Activated CD4-positive, alpha-beta T cell treated with anti-CD3 and anti-CD28 coated beads for 48 hours (primary cell): ENCODE measurements at regions not wholly inside any gene's neighbourhood (a gene's known extent, or its start where the extent isn't known, plus 50 kb on each side); places are given as distances from the start of the nearest gene placed in this dataset.
A peak's percentile ranks its signal among the peaks of the same experiment; 100 is the strongest.
"Not testable (repeated sequence)": the region's sequence is repeated elsewhere in the genome, so short reads cannot be mapped to it uniquely, and the experiment has no call there.

Experiments used
- DNase-seq: peaks from one replicate; pipeline ENCODE4 v3.0.0-alpha.2; 2020

DNA sequence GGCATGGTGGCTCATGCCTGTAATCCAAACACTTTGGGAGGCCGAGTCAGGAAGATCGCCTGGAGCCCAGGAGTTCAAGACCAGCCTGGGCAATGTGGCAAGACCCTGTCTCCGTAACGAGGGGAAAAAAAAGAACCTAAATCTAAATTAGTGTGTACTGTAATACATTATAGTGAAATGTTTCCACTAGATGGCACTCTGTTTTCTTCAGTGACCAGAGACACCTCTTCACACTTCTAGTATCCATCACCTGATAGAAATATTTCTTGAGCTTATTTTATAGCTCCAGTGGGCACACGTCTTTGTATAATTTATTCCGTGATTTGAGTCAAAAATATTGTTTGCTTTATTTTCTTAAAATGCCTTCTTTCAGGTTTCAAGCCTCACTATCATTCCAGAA is 600.9 kb upstream of the DIPK2B start:
- DNase-seq: no peak

DNA sequence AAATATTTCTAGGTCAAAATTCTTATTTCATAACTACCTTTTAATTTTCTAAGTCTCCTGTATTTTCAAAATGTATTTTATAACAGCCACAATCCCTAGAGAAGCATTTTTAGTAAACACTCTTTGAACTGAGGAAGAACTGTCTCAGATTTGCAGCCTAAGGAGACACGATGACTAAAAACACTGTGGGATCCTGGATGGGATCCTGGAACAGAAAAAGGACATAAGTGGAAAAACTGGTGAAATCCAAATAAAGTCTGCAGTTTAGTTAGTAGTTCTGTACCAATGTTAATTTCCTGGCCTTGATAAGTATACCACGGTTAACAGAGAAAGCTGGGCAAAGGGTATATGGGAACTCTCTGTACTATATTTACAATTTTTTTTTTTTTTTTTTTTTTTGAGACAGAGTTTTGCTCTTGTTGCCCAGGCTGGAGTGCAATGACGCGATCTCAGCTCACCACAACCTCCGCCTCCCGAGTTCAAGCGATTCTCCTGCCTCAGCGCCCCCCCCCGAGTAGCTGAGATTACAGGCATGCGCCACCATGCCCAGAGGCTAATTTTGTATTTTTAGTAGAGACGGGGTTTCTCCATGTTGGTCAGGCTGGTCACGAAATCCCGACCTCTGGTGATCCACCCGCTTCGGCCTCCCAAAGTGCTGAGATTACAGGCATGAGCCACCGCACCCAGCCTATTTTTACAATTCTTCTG is 600.2 kb upstream of the DIPK2B start:
- not testable (repeated sequence) for DNase-seq

DNA sequence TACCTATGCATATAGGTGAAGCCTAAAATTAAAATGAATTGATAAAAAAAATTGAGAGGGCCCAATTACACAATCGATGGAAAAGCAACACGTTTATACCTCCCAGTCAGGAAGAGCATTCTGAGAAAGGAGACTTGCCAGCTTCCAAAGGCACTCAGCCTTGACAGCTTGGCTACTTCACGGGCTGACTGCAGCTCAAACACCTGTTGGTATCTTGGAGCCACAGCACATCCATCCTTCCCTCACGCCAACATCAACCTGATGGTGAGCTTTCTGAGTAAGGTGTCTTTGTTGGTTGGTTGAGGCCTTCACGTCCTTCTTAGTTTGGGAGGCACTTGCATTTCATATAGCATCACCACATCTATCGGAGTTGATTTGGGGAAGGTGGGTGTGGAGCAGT is 598.9 kb upstream of the DIPK2B start:
- DNase-seq: no peak

DNA sequence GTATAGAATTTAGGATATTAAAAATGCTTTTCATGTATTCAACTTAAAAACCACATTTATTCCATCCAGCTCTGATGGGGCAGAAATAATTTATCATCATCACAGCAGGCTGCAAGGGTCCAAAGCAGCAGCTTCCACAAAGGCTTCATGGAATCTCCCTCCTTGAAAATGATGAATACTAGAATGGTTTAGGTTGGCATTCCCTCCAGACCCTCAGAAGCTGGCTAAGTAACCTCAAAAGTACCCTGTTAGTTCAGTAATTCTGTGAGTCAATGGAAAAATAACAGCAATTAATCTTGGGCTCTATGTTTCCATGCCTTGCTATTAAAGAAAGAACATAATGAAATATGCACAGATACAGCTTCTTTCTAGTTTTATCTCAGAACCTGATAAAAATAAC is 594.9 kb upstream of the DIPK2B start:
- no peak for DNase-seq

DNA sequence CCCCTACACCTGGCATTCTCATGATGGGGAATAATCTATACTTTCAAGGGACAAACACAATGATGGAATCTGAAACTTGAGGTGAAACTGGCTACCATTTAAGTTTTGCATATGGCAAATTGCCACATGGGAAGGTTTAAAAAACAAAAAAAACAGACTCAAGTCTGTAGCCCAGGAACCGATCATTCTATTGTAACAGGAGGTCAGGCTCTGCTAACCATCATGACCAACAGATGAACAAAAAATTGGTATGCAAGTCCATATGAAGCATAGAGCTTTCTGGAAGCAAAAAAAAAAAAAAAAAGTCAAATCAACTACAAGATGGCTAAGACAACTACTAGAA is 594.3 kb upstream of the DIPK2B start:
- no peak for DNase-seq

DNA sequence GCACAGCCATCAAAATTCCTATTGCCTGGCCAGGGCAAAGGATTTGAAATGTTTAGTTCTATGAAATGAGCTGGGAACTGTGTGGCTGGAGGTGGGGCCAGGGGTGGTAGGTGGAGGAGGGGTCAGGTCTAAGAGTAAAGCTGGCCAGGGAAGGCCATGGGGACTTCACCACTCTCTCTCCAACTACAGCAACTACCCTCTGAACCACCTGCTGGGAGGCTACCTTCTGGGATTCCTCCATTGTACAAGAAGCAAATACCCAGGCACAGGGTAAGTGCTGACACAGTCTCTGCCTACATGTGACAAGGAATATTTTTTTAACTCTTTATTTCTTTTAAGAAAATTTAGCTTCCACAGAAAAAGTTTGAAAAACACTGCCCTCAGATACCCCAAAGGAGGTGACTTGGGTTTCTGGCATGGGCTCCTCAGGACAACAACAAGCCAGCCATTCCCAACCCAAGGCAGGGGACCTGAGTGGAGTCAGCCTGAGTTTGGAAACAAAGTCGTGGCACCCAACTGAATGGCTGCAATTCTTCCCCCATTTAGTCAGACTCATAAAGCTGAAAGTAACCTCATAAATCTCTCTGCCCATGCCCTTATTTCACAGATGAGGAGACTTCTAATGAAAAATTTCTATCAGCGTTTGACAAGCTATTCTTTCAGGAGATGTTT is 593.8 kb upstream of the DIPK2B start:
- no peak for DNase-seq

DNA sequence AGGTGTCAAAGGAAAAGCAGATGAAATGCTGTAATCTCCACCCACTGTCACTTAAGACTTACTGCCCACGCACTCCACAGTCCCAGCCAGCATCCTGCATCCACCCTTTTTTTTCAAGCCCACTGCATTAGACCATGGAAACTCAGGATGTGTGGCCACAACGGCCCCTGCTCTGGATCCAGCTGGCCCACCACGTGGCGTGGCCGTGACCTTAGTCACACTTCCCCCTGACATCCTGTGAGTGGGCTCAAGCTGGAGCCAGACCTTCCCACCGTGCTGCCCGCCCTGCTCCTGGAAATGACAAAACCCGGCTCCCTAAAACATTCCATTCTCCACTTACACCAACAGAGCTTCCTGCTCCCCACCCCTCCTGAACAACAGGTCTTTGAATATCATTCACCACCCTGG is 588.3 kb upstream of the DIPK2B start:
- no peak for DNase-seq

DNA sequence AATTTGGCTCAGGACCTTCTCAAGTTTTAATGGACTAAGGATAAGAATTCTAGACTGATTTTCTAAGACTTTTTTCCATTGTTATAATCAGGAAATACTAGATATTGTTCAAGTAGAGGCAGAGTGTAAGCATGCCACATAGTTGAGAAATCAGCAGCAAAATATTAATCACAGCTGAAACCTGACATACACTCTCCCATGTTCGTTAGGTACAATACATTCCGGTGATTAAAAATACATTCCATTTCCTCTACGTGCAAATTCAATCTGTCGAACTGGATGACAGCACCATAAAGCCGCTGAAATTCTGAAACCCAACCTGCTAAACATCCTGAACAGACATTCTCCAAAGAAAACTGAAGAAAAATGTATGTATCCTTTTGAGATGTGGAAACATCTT is 587.6 kb upstream of the DIPK2B start:
- DNase-seq: no peak

DNA sequence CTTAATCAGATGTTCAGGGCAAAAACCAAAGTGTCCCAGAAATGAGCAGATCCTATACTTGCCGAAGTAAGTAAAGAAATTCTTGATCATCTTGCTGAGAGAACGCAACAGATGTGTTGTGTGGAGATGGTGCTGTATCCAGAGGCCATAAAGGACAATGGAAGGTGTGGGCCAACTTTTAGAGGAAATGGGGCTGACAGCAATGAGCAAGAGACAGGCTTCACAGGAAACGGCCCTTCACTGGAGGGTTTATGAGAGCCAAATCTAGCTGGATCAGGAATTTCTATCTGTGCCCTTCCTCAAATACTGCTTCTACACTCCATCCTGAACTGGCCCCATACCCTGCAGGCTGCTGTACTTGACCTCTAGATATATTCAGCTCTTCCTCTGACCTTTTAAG is 583.9 kb upstream of the DIPK2B start:
- no peak for DNase-seq

DNA sequence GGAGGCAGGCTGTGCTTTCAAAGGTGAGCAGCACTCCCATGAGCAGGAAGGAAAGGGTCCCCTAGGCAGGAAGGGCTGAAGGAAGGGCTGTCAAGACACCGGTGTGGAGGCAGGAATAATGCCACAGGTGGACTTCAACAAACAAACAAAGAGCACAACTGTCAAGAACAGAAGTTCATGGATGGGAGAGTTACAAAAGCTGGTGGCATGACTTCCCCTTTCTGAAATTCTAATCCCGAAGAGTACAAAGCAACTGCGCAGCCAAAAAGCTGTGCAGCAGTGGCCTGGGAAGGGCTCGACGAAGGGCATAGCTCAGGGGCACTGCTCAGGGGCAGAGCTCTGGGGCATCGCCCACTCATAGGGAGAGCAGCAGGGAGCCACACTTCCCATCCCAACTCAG is 582.3 kb upstream of the DIPK2B start:
- DNase-seq: no peak

DNA sequence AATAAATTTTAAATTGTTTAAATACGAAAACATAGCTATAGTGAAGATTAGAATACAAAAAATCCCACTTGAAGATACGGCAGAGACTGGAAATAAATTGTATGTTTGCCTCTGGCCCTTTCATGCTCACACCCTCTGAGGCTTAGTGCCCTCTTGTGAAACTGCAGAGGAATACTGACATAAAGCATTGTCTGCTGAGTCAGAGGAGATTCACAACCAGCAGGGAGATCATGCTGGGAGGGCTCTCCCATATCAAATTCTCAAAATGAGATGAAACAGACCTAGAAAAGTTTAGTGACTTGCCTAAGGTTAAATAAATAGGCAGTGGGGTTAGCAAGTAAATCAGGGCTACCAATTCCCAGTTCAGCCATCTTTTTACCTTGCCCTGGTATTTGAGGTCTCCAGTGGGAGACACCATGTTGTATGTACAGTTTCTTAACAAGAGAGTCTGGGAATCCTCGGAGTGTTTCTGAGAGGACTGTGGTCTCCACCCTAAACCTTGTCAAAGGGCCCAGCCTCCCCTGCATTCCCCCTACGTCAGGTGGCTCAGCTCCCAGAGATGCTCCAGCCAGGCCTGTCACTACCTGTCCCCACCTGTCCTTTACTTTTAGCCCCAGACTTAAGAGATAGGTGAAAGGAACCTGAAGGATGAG is 581.4 kb upstream of the DIPK2B start:
- no peak for DNase-seq

DNA sequence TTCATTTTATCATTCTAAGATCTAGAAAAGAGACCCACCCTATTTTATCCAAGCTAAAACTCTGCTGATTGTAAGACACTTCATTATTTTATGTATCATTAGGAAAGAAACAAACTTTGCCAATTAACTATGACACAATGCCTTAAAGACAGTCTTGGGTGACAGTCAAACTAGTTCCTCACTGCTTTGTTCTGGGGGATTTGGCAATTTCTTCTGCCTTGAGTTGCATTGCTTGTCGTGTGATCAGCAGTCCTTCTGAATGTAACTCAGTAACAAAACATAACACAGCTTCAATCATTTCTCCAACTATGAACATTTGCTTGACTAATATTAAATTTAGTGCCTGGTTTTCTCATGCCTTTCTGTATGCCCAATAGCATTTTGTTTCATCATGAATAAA is 577.9 kb upstream of the DIPK2B start:
- no peak for DNase-seq

DNA sequence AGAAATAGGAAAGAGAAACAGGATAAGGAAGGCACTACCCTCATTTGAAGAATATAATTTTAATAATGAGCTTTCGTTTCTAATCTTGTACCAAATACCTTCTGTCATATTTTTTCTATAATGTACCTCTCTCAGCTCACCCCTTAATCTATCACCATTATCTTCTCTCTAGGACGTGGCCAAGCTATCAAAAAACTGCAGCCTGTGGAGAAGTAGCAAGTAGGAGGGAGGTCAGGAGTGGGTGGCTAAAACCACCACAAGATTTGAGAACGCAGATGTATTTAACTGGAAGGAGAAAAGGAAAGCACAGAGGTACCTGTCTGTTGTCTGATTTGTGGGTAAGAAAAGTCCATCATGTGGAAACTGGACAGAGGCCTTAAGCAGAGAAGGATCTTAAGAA is 576.7 kb upstream of the DIPK2B start:
- DNase-seq: no peak

DNA sequence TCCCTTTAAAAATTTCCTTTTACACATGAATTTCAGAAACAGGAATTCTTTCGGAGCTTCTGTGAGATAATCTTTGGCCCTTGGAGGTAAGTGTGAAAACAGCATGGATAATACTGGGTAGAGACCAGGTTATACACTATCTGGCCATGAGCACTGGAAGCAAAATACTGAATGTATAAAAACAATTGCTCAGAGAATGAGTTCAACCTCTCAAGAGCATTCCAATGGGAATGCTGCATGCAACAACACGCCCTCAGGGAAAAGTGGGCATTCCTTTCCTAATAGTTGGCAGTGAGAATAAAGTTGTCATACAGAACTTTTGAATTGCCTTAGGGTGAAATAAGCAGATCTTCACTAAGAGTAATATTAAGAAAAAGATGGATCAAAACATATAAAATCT is 574.8 kb upstream of the DIPK2B start:
- no peak for DNase-seq

DNA sequence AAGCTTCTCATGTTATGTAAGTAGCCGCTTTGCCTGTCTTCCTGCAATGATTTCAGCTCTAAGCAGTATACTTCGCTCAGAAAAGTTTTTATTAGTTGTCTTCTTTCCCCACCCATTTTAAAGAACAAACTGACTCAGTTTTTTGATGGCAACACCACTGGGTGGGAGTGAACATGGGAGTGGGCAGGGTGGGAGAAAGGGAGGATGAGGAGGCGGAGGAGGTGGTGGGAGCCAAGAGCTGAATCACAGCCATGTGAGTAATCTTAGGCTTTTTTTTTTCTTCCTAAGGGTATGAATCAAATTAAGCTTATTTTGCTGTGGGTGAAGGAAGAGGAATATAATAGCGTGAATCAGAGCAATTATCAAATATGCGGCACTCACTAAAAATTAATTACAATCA is 574.3 kb upstream of the DIPK2B start:
- no peak for DNase-seq

DNA sequence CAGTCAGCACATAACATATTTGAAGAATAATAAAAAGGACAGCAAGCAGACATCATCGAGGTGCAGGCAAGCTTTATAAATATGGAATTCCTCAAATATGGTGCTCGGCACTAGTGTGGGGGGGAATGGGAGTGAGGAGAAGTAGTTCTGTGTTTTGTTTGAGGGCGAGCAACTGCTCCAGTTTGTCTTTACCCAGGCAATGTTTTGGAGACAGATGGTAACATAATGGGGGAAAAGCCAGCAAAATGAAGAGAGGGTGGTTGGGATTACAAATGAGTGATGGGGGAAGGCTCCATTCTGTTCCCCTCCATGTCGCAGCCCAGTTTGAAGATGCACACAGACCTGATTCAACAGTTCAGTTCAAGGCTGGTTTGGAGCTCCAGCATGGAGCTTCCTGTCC is 572.9 kb upstream of the DIPK2B start:
- DNase-seq: no peak

DNA sequence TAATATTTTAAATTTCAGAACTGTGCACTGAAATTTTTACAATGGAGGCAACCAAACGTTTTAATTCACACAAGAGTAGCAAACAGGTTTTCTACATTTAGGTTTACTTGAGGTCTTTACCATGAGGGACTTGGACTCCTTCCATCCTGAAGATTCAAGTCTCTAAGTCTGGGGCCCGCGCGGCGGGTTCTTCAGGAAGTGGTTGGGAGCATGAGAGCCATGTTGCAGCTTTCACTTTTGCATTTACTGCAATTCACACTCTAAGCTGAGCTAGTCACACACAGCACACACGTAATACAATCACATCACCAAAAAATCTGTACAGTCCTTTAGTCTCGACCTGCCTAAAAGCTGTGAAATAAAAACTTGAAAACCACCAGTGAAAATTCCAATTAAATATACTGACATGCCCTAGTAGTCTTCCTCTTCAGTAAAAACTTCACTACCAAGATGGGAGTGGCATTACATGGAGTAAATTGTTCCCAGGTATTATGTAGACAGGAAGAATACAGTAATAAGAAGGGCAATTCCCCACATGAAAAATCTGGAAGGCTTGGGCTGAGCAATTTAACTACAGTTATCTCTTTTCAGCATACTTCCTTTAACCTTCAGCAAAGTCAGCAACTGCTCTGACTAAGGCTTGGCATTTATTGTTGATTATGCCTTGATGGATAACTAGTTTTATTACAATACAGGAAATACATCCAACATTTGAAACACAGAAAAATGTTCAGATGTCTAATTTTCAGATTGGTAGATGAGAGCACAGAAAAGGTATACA is 571.1 kb upstream of the DIPK2B start:
- DNase-seq: peak; percentile 69

DNA sequence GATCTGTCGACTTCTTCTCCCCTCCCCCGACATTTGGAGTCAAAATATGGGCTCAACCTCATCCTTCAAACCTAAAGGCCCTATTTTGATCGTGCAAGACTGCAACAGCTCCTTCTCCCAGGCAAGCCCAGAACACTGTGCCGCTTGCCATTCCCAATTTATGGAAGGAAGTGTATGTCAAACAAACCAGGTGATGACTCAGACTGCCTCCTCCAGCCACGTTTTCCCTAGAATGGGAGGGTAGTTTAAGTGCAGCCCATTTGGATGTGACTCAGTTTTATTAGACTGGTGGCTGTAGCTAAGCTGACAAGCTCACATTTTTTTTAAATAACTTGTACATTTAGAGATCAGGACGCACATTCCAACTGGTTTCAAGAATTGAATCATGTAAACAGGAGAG is 570.4 kb upstream of the DIPK2B start:
- DNase-seq: no peak

DNA sequence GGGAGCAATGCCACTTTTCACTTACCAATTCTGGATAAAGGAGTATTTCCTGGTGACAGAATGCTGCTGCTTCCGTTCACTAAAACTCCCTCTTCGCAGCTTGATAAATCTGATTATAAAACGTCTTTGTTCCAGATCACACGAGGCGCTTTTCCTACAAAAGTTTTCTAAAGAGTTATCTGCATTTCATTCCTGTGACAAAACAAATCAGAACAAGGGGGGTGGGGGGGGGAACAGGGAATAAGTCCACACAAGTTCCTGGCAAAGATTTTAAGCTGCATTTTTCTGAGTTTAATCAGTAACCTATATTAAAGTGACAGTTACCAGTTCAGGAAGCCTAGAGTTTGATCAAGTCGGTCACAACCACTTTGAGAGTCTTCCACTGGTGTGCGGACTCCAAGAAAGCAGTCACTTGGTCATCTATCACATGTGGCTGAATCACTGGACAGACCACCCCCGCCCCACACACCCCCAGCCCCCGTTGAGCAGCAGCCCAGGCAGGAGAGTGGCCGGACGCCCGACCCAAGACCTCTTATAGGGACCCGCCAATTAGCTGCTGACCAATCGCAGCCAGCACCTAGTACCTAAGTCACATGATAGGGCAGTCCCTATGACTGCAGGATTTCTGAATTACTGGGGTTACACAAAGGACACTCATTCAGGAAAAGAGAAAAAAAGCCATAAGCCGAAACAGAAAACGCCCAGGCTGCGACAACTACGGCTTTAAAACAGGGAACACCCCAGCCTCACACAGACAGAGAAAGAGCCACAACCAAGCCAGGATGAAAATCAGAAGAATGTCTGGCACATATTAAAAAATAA is 569.3 kb upstream of the DIPK2B start:
- peak; percentile 55 for DNase-seq

DNA sequence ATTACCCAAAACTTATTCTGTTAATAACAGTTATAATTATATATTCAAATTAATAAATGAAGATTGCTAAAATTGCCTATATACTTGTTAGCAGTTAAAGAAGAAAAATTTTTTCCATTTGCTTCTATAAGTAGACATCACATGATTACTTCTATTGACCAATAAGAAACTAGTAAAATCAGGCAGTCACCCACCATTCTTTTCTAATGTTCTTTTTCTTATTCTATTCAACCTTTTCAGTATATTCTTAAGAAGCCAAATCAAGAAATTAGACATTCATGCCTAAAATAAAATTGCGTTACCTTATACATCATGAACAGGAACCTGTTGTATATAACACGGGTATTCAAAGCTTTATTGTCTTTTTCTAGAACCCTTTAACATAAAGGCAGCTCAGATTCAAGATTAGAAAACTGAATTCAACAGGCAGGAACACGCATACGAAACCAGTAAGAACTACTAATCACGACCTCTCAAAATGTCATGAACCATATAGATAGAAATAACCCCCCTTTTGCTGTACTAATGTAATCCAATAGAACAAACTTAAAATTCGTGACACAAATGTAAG is 568.1 kb upstream of the DIPK2B start:
- no peak for DNase-seq

DNA sequence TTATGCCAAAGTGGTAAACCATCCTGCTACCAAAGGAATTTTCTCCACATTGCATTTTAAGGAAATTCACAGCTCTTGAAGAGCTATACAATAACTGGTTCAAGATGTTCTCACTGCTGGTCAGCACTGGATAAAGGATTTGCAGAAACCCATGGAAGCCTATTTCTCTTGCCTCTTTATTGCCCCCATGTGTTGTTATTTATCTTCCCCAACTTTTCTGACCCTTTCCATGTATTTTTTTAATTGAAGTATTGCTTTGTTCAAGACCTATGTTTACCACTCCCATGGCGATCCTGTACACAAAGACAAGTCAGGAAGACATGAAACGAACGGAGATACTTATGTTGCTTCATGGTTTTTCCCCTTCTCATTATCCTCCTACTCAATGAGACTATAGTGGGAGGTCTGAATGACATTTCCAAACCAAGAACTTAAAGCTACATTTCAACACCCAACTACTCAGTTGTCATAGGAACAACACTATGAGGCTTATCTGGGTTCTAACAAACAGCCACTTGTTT is 566.4 kb upstream of the DIPK2B start:
- DNase-seq: no peak

DNA sequence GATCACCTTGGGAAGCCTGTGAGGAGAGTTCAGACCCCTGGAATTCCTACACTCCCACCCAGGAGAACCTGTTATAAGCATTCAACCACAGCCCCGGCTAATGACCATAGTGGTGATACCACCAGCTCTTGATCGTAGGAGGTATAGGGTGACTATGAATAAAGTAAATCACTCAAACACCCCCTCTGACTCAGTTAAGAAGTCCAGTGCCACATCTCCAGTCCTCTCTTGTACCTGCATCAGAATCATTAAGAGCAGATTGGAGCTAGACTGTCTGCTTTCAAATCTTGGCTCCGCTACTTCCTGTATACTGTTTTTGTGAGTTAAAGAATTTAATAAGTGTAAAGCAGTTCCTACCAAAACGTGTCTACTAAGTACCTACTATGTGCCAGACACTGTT is 565.1 kb upstream of the DIPK2B start:
- no peak for DNase-seq
